CD1c-positive myeloid dendritic cell (primary cell): ENCODE measurements at regions not wholly inside any gene's neighbourhood (a gene's known extent, or its start where the extent isn't known, plus 50 kb on each side); places are given as distances from the start of the nearest gene placed in this dataset.
"Not testable (repeated sequence)": the region's sequence is repeated elsewhere in the genome, so short reads cannot be mapped to it uniquely, and the experiment has no call there.

ENCODE experiments used
- DNase-seq: peaks from one replicate; pipeline ENCODE4 v3.0.0-alpha.2; 2016; ENCODE audit errors: extremely low spot score

GRCh38 chr4:186814535-186815070 lies 90.9 kb upstream of the FAT1 start:
- DNase-seq: no peak

GRCh38 chr4:186819342-186820086 lies 95.9 kb upstream of the FAT1 start:
- no peak for DNase-seq

GRCh38 chr4:186820391-186820891 lies 96.8 kb upstream of the FAT1 start:
- DNase-seq: no peak

- no peak for DNase-seq
Observed at GRCh38 chr4:186823989-186824388, 100.3 kb upstream of the FAT1 start.

GRCh38 chr4:186825069-186825468 lies 101.4 kb upstream of the FAT1 start:
- no peak for DNase-seq

- no peak for DNase-seq
Observed at GRCh38 chr4:186826006-186826405, 102.3 kb upstream of the FAT1 start.

GRCh38 chr4:186826846-186827533 lies 103.3 kb upstream of the FAT1 start:
- DNase-seq: no peak

- DNase-seq: no peak
Observed at GRCh38 chr4:186827534-186827897, 103.9 kb upstream of the FAT1 start.

- DNase-seq: no peak
Observed at GRCh38 chr4:186829097-186829496, 105.4 kb upstream of the FAT1 start.

GRCh38 chr4:186829740-186830449 lies 106.2 kb upstream of the FAT1 start:
- DNase-seq: no peak

- DNase-seq: no peak
Observed at GRCh38 chr4:186831574-186831973, 107.9 kb upstream of the FAT1 start.

GRCh38 chr4:186832906-186833305 lies 109.2 kb upstream of the FAT1 start:
- DNase-seq: no peak

- DNase-seq: not testable (repeated sequence)
Observed at GRCh38 chr4:186837463-186837862, 113.8 kb upstream of the FAT1 start.

GRCh38 chr4:186838295-186838694 lies 114.6 kb upstream of the FAT1 start:
- DNase-seq: no peak

GRCh38 chr4:186839122-186840037 lies 115.7 kb upstream of the FAT1 start:
- DNase-seq: no peak

- no peak for DNase-seq
Observed at GRCh38 chr4:186840222-186840701, 116.6 kb upstream of the FAT1 start.

- DNase-seq: no peak
Observed at GRCh38 chr4:186840771-186841301, 117.2 kb upstream of the FAT1 start.

GRCh38 chr4:186844059-186844681 lies 120.5 kb upstream of the FAT1 start:
- no peak for DNase-seq

- no peak for DNase-seq
Observed at GRCh38 chr4:186845137-186845842, 121.6 kb upstream of the FAT1 start.

- DNase-seq: no peak
Observed at GRCh38 chr4:186846426-186846825, 122.8 kb upstream of the FAT1 start.
